ENCODE measurements at regions not wholly inside any gene's neighbourhood (a gene's known extent, or its start where the extent isn't known, plus 50 kb on each side); places are given as distances from the start of the nearest gene placed in this dataset.
A peak's percentile ranks its signal among the peaks of the same experiment; 100 is the strongest.

- CTCF ChIA-PET = no interaction called here
- Histone ChIP-seq H3K4me1 (ENCODE audit: control insufficient read depth, insufficient read depth, low read length) (peaks cover 12% of the 10 kb centered on the region), H3K9me3 (ENCODE audit: control insufficient read depth, insufficient read depth, low read depth, low read length) (no peaks in the 10 kb centered on the region), H3K4me3 (ENCODE audit: low read depth, low read length) (no peak overlapping the region), H3K36me3 (ENCODE audit: control insufficient read depth in 2 of 2, insufficient read depth in 1 of 2, low read length in 2 of 2) (no peaks in the 10 kb centered on the region), H3K27ac (ENCODE audit: extremely low read depth, low read depth, low read length) (no peak overlapping the region)
- TF ChIP-seq ZNF677 (tag by site-specific recombination; IDR thresholded peaks at IDR 0.05) = no peak
- no peak for TF ChIP-seq MYNN (tag by site-specific recombination; IDR thresholded peaks at IDR 0.05; ENCODE audit: borderline replicate concordance)
- no peak for TF ChIP-seq ZNF211 (tag by site-specific recombination; IDR thresholded peaks at IDR 0.05; ENCODE audit: low read depth)
- TF ChIP-seq ZNF426 (tag by site-specific recombination; IDR thresholded peaks at IDR 0.05) = no peak
- TF ChIP-seq ZNF2 (tag by site-specific recombination; IDR thresholded peaks at IDR 0.05) = no peak
- TF ChIP-seq ZNF24 (tag by site-specific recombination; IDR thresholded peaks at IDR 0.05) = no peak
- TF ChIP-seq, protein P1, sequence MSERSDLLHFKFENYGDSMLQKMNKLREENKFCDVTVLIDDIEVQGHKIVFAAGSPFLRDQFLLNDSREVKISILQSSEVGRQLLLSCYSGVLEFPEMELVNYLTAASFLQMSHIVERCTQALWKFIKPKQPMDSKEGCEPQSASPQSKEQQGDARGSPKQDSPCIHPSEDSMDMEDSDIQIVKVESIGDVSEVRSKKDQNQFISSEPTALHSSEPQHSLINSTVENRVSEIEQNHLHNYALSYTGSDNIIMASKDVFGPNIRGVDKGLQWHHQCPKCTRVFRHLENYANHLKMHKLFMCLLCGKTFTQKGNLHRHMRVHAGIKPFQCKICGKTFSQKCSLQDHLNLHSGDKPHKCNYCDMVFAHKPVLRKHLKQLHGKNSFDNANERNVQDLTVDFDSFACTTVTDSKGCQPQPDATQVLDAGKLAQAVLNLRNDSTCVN (tag by site-specific recombination; optimal IDR thresholded peaks at IDR 0.05) = no peak
- no peak for TF ChIP-seq REPIN1 (tag by site-specific recombination; IDR thresholded peaks at IDR 0.05; ENCODE audit: low read depth)
- TF ChIP-seq ZNF302 (tag by site-specific recombination; IDR thresholded peaks at IDR 0.05; ENCODE audit: low read depth) = no peak
- no peak for TF ChIP-seq ZNF37A (tag by site-specific recombination; IDR thresholded peaks at IDR 0.05)
- no peak for TF ChIP-seq ZBTB21 (tag by site-specific recombination; IDR thresholded peaks at IDR 0.05)
- TF ChIP-seq SCRT2 (tag by site-specific recombination; IDR thresholded peaks at IDR 0.05) = no peak
- TF ChIP-seq, protein P2, sequence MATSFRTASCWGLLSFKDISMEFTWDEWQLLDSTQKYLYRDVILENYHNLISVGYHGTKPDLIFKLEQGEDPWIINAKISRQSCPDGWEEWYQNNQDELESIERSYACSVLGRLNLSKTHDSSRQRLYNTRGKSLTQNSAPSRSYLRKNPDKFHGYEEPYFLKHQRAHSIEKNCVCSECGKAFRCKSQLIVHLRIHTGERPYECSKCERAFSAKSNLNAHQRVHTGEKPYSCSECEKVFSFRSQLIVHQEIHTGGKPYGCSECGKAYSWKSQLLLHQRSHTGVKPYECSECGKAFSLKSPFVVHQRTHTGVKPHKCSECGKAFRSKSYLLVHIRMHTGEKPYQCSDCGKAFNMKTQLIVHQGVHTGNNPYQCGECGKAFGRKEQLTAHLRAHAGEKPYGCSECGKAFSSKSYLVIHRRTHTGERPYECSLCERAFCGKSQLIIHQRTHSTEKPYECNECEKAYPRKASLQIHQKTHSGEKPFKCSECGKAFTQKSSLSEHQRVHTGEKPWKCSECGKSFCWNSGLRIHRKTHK (tag by site-specific recombination; IDR thresholded peaks at IDR 0.05) = no peak
- no peak for TF ChIP-seq MEIS1 (CRISPR knock-in tag; IDR thresholded peaks at IDR 0.05; ENCODE audit: borderline replicate concordance)
- no peak for TF ChIP-seq ZNF549 (tag by site-specific recombination; IDR thresholded peaks at IDR 0.05)
- no peak for TF ChIP-seq PRDM1 (tag by site-specific recombination; IDR thresholded peaks at IDR 0.05)
- no peak for TF ChIP-seq ZNF513 (tag by site-specific recombination; IDR thresholded peaks at IDR 0.05)
- no peak for TF ChIP-seq ZNF785 (tag by site-specific recombination; IDR thresholded peaks at IDR 0.05)
- no peak for TF ChIP-seq SALL2 (tag by site-specific recombination; IDR thresholded peaks at IDR 0.05; ENCODE audit: borderline replicate concordance)
- no peak for TF ChIP-seq ZNF701 (tag by site-specific recombination; IDR thresholded peaks at IDR 0.05)
- POLR2A ChIA-PET = no interaction called here
Measured at GRCh38 chr10:88036126-88036525, 172.7 kb downstream of the PTEN start.

DNA sequence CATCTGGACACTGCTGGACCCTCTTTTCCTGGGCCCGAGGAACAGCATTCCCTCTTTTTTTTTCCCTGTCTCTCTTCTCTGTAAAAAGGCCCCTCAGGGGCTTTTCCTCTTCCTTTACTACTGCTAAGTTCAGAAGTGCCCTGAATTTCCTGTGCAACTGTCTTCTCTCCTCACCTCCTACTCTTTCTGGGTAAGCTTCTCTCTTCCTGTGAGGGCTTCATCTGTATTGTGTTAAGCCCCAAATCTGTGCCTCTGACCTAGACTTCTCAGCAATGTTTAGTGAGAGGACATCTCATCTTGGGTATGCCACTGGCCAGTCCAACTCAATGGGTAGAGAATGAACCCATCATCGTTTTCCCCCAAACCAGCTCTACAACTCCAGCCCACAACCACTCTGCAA lies 174.2 kb downstream of the PTEN start:
- Histone ChIP-seq H3K36me3 (ENCODE audit: control insufficient read depth in 2 of 2, insufficient read depth in 1 of 2, low read length in 2 of 2) (no peaks in the 10 kb centered on the region), H3K27ac (ENCODE audit: extremely low read depth, low read depth, low read length) (0 out of 2 replicates have a peak overlapping the region, but pooled peaks have one; percentile 4), H3K4me3 (ENCODE audit: low read depth, low read length) (no peak overlapping the region), H3K4me1 (ENCODE audit: control insufficient read depth, insufficient read depth, low read length) (peaks cover 12% of the 10 kb centered on the region), H3K9me3 (ENCODE audit: control insufficient read depth, insufficient read depth, low read depth, low read length) (no peaks in the 10 kb centered on the region)
- POLR2A ChIA-PET = no interaction called here
- CTCF ChIA-PET = no interaction called here
- no peak for TF ChIP-seq ZNF555 (tag by site-specific recombination; conservative IDR thresholded peaks at IDR 0.05)
- no peak for TF ChIP-seq ZNF596 (tag by site-specific recombination; IDR thresholded peaks at IDR 0.05)
- TF ChIP-seq ZNF302 (tag by site-specific recombination; IDR thresholded peaks at IDR 0.05; ENCODE audit: low read depth) = no peak
- TF ChIP-seq, protein P3, sequence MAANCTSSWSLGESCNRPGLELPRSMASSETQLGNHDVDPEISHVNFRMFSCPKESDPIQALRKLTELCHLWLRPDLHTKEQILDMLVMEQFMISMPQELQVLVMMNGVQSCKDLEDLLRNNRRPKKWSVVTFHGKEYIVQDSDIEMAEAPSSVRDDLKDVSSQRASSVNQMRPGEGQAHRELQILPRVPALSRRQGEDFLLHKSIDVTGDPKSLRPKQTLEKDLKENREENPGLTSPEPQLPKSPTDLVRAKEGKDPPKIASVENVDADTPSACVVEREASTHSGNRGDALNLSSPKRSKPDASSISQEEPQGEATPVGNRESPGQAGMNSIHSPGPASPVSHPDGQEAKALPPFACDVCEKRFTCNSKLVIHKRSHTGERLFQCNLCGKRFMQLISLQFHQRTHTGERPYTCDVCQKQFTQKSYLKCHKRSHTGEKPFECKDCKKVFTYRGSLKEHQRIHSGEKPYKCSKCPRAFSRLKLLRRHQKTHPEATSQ (tag by site-specific recombination; IDR thresholded peaks at IDR 0.05) = no peak
- TF ChIP-seq ZNF530 (tag by site-specific recombination; IDR thresholded peaks at IDR 0.05; ENCODE audit: low read depth) = no peak
- no peak for TF ChIP-seq WT1 (tag by site-specific recombination; IDR thresholded peaks at IDR 0.05)
- no peak for TF ChIP-seq ZNF558 (tag by site-specific recombination; IDR thresholded peaks at IDR 0.05)
- no peak for TF ChIP-seq ZNF473 (tag by site-specific recombination; IDR thresholded peaks at IDR 0.05)
- no peak for TF ChIP-seq ZNF16 (tag by site-specific recombination; IDR thresholded peaks at IDR 0.05; ENCODE audit: low read depth)
- no peak for TF ChIP-seq ZNF549 (tag by site-specific recombination; IDR thresholded peaks at IDR 0.05)
- TF ChIP-seq ZNF629 (tag by site-specific recombination; IDR thresholded peaks at IDR 0.05) = no peak
- no peak for TF ChIP-seq ZNF792 (tag by site-specific recombination; IDR thresholded peaks at IDR 0.05)
- TF ChIP-seq ZNF133 (tag by site-specific recombination; IDR thresholded peaks at IDR 0.05) = no peak
- no peak for TF ChIP-seq ZNF354C (tag by site-specific recombination; IDR thresholded peaks at IDR 0.05; ENCODE audit: borderline replicate concordance, low read depth)
